Sigmoid colon (tissue), 4 donors: ENCODE measurements at regions not wholly inside any gene's neighbourhood (a gene's known extent, or its start where the extent isn't known, plus 50 kb on each side); places are given as distances from the start of the nearest gene placed in this dataset.

ENCODE experiments used
- EP300 ChIP-seq, 4 donors: sonication (generic); formaldehyde crosslinking; IDR thresholded peaks; one replicate each; pipeline ENCODE4 v1.6.1; 2017; ENCODE audit warnings: antibody characterized with exemption in 4 of 4
- POLR2A ChIP-seq, 2 donors: fragments of 450-650 bp; IDR thresholded peaks; one replicate each; pipeline ENCODE4 v1.6.1; 2016; ENCODE audit warnings: antibody characterized with exemption in 2 of 2, mild to moderate bottlenecking in 2 of 2, moderate library complexity in 2 of 2
- POLR2AphosphoS5 ChIP-seq, 4 donors: sonication (generic); formaldehyde crosslinking; IDR thresholded peaks; one replicate each; pipeline ENCODE4 v1.6.1; 2017; ENCODE audit warnings: antibody characterized with exemption in 4 of 4
- TF ChIP-seq, protein P1 (sequence below), 4 experiments: fragments of 450-650 bp in 3 of 4; fragments of 200-600 bp in 1 of 4; IDR thresholded peaks; one replicate each; pipeline ENCODE4 v1.5.1; 2016 to 2019; ENCODE audit warnings: antibody characterized with exemption in 4 of 4, mild to moderate bottlenecking in 3 of 4, moderate library complexity in 2 of 4

DNA sequence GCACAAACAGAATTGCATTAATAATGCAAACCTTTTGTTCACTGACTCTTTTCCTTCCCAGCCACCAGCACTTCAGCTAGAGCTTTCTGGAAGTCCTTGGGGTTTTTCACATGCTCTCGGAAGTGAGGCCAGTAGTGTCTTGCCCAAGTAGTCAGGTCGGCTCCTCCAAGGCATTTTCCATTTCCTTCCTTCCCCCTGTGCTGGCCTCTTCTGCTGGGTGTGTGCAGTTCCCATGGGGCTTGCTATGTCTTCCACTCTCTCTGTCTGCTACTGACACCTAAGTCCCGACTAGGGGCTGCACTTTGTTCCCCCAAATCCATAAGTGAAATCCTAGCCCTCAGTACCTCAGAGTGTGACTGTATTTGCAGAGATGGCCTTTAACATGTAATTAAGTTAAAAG, 175.6 kb upstream of the BMPER start:
- TF ChIP-seq, protein P1, sequence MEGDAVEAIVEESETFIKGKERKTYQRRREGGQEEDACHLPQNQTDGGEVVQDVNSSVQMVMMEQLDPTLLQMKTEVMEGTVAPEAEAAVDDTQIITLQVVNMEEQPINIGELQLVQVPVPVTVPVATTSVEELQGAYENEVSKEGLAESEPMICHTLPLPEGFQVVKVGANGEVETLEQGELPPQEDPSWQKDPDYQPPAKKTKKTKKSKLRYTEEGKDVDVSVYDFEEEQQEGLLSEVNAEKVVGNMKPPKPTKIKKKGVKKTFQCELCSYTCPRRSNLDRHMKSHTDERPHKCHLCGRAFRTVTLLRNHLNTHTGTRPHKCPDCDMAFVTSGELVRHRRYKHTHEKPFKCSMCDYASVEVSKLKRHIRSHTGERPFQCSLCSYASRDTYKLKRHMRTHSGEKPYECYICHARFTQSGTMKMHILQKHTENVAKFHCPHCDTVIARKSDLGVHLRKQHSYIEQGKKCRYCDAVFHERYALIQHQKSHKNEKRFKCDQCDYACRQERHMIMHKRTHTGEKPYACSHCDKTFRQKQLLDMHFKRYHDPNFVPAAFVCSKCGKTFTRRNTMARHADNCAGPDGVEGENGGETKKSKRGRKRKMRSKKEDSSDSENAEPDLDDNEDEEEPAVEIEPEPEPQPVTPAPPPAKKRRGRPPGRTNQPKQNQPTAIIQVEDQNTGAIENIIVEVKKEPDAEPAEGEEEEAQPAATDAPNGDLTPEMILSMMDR (IDR thresholded peaks at IDR 0.05): no peak
- TF ChIP-seq POLR2AphosphoS5 (IDR thresholded peaks at IDR 0.05) (no peak), EP300 (IDR thresholded peaks at IDR 0.05) (no peak), POLR2A (IDR thresholded peaks at IDR 0.05) (no peak)
